ENCODE measurements at regions not wholly inside any gene's neighbourhood (a gene's known extent, or its start where the extent isn't known, plus 50 kb on each side); places are given as distances from the start of the nearest gene placed in this dataset.

GRCh38 chr7:10789170-10789569 is 184.5 kb upstream of the PHF14 start:
- WGBS, 2 donors (ENCODE audit: low coverage in 1 of 2): 78 to 100% methylated on average over 2 of the region's 2 CpGs
- no peak for ATAC-seq

DNA sequence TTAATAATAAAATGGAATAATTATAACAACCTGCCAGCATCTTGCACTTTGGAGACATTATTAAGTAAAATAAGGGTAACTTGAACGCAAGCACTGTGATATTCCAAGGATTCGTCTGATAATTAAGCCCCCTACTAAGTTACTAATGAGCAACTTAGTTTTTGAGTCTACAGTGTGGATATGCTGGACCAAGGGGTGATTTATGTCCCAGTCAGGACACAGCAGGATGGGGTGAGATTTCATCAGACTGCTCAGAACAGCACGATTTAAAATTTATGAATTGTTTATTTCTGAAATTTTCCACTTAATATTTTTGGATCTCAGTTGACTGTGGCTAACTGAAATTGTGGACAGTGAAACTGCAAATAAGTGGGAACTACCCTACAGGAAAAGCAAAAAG is 182.8 kb upstream of the PHF14 start:
- Histone ChIP-seq H3K9me3 (no peaks in the 10 kb centered on the region), H3K27ac (no peak overlapping the region), H3K36me3 (no peaks in the 10 kb centered on the region), H3K4me3 (no peak overlapping the region), H3K4me1 (no peaks in the 10 kb centered on the region), H3K27me3 (no peaks in the 10 kb centered on the region)
- 82 to 94% methylated on average over 3 of the region's 3 CpGs for WGBS, 2 donors (ENCODE audit: low coverage in 1 of 2)
- TF ChIP-seq POLR2AphosphoS5 (IDR thresholded peaks at IDR 0.05) (no peak), EP300 (IDR thresholded peaks at IDR 0.05) (no peak), CTCF (IDR thresholded peaks at IDR 0.05) (no peak), POLR2A (IDR thresholded peaks at IDR 0.05) (no peak)
- no peak for ATAC-seq

More at GRCh38 chr7:10789170-10789569, 184.5 kb upstream of the PHF14 start:
- no peak overlapping the region for H3K27ac ChIP-seq
- no peak for TF ChIP-seq POLR2AphosphoS5 (IDR thresholded peaks at IDR 0.05)
- TF ChIP-seq CTCF (IDR thresholded peaks at IDR 0.05): no peak
- no peak for TF ChIP-seq EP300 (IDR thresholded peaks at IDR 0.05)
- H3K4me1 ChIP-seq: no peaks in the 10 kb centered on the region
- H3K27me3 ChIP-seq: no peaks in the 10 kb centered on the region
- no peaks in the 10 kb centered on the region for H3K36me3 ChIP-seq
- no peak overlapping the region for H3K4me3 ChIP-seq
- H3K9me3 ChIP-seq: no peaks in the 10 kb centered on the region

GRCh38 chr7:10793995-10794775 is 179.5 kb upstream of the PHF14 start:
- no peaks in the 10 kb centered on the region for H3K9me3 ChIP-seq
- H3K27ac ChIP-seq: no peak overlapping the region
- H3K4me1 ChIP-seq: no peaks in the 10 kb centered on the region
- ATAC-seq: no peak
- TF ChIP-seq CTCF (IDR thresholded peaks at IDR 0.05) (no peak), POLR2A (IDR thresholded peaks at IDR 0.05) (no peak), EP300 (IDR thresholded peaks at IDR 0.05) (no peak), POLR2AphosphoS5 (IDR thresholded peaks at IDR 0.05) (no peak)
- no peak overlapping the region for H3K4me3 ChIP-seq
- no peaks in the 10 kb centered on the region for H3K27me3 ChIP-seq
- no peaks in the 10 kb centered on the region for H3K36me3 ChIP-seq
- WGBS, 2 donors (ENCODE audit: low coverage in 1 of 2): 79 to 87% methylated on average over 6 of the region's 6 CpGs

GRCh38 chr7:10797157-10797556 is 176.5 kb upstream of the PHF14 start:
- ATAC-seq: no peak
- TF ChIP-seq EP300 (IDR thresholded peaks at IDR 0.05) (no peak), POLR2AphosphoS5 (IDR thresholded peaks at IDR 0.05) (no peak), POLR2A (IDR thresholded peaks at IDR 0.05) (no peak), CTCF (IDR thresholded peaks at IDR 0.05) (no peak)
- H3K9me3 ChIP-seq: no peaks in the 10 kb centered on the region
- H3K4me3 ChIP-seq: no peak overlapping the region
- 73 to 100% methylated on average over 1 of the region's 1 CpG for WGBS, 2 donors (ENCODE audit: low coverage in 1 of 2)
- H3K36me3 ChIP-seq: no peaks in the 10 kb centered on the region
- H3K4me1 ChIP-seq: no peaks in the 10 kb centered on the region
- H3K27ac ChIP-seq: no peak overlapping the region
- H3K27me3 ChIP-seq: no peaks in the 10 kb centered on the region

DNA sequence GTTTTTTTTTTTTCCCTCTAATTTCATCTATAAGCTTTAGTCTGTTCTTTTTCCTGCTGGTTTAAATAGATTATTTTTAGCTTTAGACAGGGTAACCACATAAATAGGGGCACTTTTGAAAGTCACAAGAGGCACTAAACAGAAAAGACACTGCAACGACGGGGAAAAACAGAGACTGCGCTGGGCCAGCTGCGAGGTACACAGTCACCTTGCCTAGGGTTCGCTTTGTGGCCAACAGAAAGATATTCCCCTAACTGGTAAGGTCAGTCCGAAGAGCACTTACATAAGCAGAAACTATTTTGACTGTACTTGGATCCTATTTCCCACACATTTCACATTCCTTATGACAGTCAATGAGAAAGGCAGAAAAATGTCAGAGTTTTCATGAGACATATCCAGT is 175.6 kb upstream of the PHF14 start:
- Histone ChIP-seq H3K4me3 (no peak overlapping the region), H3K9me3 (no peaks in the 10 kb centered on the region), H3K27ac (no peak overlapping the region), H3K27me3 (no peaks in the 10 kb centered on the region), H3K36me3 (no peaks in the 10 kb centered on the region), H3K4me1 (no peaks in the 10 kb centered on the region)
- ATAC-seq: no peak
- 83 to 96% methylated on average over 4 to 6 of the region's 6 CpGs for WGBS, 2 donors (ENCODE audit: low coverage in 1 of 2)
- TF ChIP-seq EP300 (IDR thresholded peaks at IDR 0.05) (no peak), POLR2A (IDR thresholded peaks at IDR 0.05) (no peak), CTCF (IDR thresholded peaks at IDR 0.05) (no peak), POLR2AphosphoS5 (IDR thresholded peaks at IDR 0.05) (no peak)
